Heart right ventricle (tissue), 16 donors: ENCODE measurements at regions not wholly inside any gene's neighbourhood (a gene's known extent, or its start where the extent isn't known, plus 50 kb on each side); places are given as distances from the start of the nearest gene placed in this dataset.

Experiments
- ATAC-seq, 8 donors: fragments of 200-7000 bp; cut with Tn5 transposase; one replicate each; pipeline ENCODE4 v1.9.1; 2020; ENCODE audit warnings: mild to moderate bottlenecking in 8 of 8, moderate library complexity in 8 of 8, moderate number of reproducible peaks in 1 of 8
- DNase-seq, 2 donors: peaks; one replicate each; pipeline ENCODE4 v3.0.0-alpha.2; 2020
- H3K27ac ChIP-seq, 10 donors: fragments of 200-600 bp; sonication (generic) in 2 of 10; one replicate each; pipeline versions ENCODE4 v1.5.0 to v1.8.0; 2020 to 2022; ENCODE audit warnings: mild to moderate bottlenecking in 3 of 10
- H3K27me3 ChIP-seq, 7 donors: fragments of 200-600 bp; one replicate each; pipeline ENCODE4 v1.8.0; 2021 to 2022; ENCODE audit warnings: mild to moderate bottlenecking in 2 of 7
- H3K36me3 ChIP-seq, 9 donors: fragments of 200-600 bp; sonication (generic) in 1 of 9; one replicate each; pipeline versions ENCODE4 v1.5.0 to v1.8.0; 2020 to 2022; ENCODE audit warnings: mild to moderate bottlenecking in 2 of 9
- H3K4me1 ChIP-seq, 9 donors: fragments of 200-600 bp; sonication (generic) in 1 of 9; one replicate each; pipeline versions ENCODE4 v1.5.0 to v1.8.0; 2020 to 2022; ENCODE audit warnings: mild to moderate bottlenecking in 4 of 9
- H3K4me3 ChIP-seq, 10 donors: fragments of 200-600 bp; sonication (generic) in 2 of 10; one replicate each; pipeline versions ENCODE4 v1.5.0 to v1.8.0; 2020 to 2022; ENCODE audit warnings: mild to moderate bottlenecking in 7 of 10, moderate library complexity in 2 of 10
- H3K9me3 ChIP-seq, 11 donors: fragments of 200-600 bp in 10 of 11; sonication (generic) in 2 of 11; one replicate each; pipeline versions ENCODE4 v1.5.0 to v1.8.0; 2013 to 2022; ENCODE audit warnings: mild to moderate bottlenecking in 2 of 11, control low read depth in 1 of 11, moderate library complexity in 1 of 11
- WGBS, 2 donors: extraction: QIAGEN DNeasy Blood & Tissue Kit; methylation state at CpG; one replicate each; pipeline ENCODE4 v1.1.7; 2013; ENCODE audit warnings: inconsistent platforms in 1 of 2; 5-methylcytosine and 5-hydroxymethylcytosine counted together
- intact Hi-C, 10 donors: fragments of 100-400 bp; cut with DNase I; formaldehyde crosslinking; loops; one replicate each; pipeline versions ENCODE4 v1.11.1 to v1.14.2; 2022
- TF ChIP-seq, protein P1 (sequence below), 9 donors: fragments of 200-600 bp; sonication (generic) in 2 of 9; IDR thresholded peaks; one replicate each; pipeline versions ENCODE4 v1.5.0 to v1.8.0; 2021 to 2022; ENCODE audit warnings: antibody characterized with exemption in 9 of 9, mild to moderate bottlenecking in 5 of 9, moderate library complexity in 1 of 9
- donor health status: Arrhythmogenic right ventricular cardiomyopathy.
- donor health status: ischemic (EF 13 %, LVEDD 7.1; RV severe dilation, severe dysfunction).
- donor health status: healthy with polysubstance abuse.
- donor health status: DM: no; HTN: yes; CAD: no.
- donor health status: DM: no; HTN: no; CAD: no.
- donor health status: ischemic (EF 25% LVEDD 6.9; RV normal size, moderate dysfunction).
- donor health status: ischemic (EF 25% LVEDD 5.7; RV mildly dilated, moderate dysfunction).
- donor health status: healthy.
- donor health status: DM: yes; HTN: yes; CAD: no.
- donor health status: Ischemic cardiomyopathy.
- donor health status: ischemic (EF 35%, LVEDD 5.7; RV mildly dilated, moderate dysfunction).
- donor health status: nonischemic (EF 11% LVEDD 7.7; RV severe dilation, severe dysfunction).
- donor health status: DM: yes; HTN: yes; CAD: no.
- donor health status: PGD.
- donor health status: ischemic (EF 29% LVEDD 5.4; RV normal size, mild dysfunction).
- donor health status: nonischemic (EF 23%, LVEDD 6.1; RV moderate dilation, normal function).

DNA sequence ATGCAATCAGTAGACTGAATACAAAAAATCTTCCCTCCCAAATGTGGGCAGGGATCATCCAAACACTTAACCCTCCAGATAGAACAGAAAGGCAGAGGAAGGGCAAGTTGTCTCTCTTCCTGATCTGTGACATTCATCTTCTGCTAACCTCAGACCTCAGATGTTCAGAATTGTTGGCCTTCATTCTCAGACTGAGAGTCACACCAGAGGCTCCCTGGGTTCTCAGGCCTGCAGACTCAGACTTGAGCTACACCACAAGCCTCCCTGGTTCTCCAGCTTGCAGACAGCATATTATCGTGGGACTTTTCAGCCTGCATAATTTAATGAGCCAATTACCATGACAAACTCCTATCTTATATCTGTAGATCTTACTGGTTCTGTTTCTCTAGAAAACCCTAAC is 1471.6 kb upstream of the ADGRL3 start:
- Histone ChIP-seq H3K4me1 (no peaks in the 10 kb centered on the region), H3K9me3 (peaks cover 0 to 18% (median 0%) of the 10 kb centered on the region in 11 donors), H3K36me3 (no peaks in the 10 kb centered on the region), H3K27ac (no peak overlapping the region), H3K27me3 (no peaks in the 10 kb centered on the region), H3K4me3 (no peak overlapping the region)
- TF ChIP-seq, protein P1, sequence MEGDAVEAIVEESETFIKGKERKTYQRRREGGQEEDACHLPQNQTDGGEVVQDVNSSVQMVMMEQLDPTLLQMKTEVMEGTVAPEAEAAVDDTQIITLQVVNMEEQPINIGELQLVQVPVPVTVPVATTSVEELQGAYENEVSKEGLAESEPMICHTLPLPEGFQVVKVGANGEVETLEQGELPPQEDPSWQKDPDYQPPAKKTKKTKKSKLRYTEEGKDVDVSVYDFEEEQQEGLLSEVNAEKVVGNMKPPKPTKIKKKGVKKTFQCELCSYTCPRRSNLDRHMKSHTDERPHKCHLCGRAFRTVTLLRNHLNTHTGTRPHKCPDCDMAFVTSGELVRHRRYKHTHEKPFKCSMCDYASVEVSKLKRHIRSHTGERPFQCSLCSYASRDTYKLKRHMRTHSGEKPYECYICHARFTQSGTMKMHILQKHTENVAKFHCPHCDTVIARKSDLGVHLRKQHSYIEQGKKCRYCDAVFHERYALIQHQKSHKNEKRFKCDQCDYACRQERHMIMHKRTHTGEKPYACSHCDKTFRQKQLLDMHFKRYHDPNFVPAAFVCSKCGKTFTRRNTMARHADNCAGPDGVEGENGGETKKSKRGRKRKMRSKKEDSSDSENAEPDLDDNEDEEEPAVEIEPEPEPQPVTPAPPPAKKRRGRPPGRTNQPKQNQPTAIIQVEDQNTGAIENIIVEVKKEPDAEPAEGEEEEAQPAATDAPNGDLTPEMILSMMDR (IDR thresholded peaks at IDR 0.05), result no peak
- DNase-seq, result no peak
- intact Hi-C loops, result no loop called here
- no peak for ATAC-seq
- 58 to 80% methylated on average over 1 of the region's 1 CpG for WGBS, 2 donors

DNA sequence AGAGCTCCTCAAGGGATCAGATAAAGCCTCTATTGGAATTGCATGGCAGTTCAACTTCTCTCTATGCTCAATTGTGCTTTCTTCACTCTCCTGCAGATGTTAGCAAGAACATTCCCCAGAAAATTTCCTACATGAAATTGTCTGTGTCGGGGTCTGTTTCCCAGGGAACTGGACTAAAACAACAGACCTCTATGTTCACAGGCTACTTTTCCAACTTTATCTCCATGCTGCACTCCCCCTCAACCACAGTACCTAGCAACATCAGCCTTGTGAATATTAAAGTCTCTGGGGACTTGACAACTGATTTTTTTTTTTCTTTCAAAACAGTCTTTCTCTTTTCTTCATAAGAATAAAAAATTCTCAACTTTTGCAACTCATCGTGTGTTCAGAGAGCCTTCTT is 1470.8 kb upstream of the ADGRL3 start:
- peaks cover 0 to 16% (median 0%) of the 10 kb centered on the region in 11 donors for H3K9me3 ChIP-seq
- no peak overlapping the region for H3K4me3 ChIP-seq
- WGBS, 2 donors, result 55 to 66% methylated on average over 2 of the region's 2 CpGs
- intact Hi-C loops, result no loop called here
- no peaks in the 10 kb centered on the region for H3K4me1 ChIP-seq
- ATAC-seq (no peak), DNase-seq (no peak)
- no peak overlapping the region for H3K27ac ChIP-seq
- no peaks in the 10 kb centered on the region for H3K27me3 ChIP-seq
- TF ChIP-seq, protein P1 (IDR thresholded peaks at IDR 0.05), result no peak
- no peaks in the 10 kb centered on the region for H3K36me3 ChIP-seq

DNA sequence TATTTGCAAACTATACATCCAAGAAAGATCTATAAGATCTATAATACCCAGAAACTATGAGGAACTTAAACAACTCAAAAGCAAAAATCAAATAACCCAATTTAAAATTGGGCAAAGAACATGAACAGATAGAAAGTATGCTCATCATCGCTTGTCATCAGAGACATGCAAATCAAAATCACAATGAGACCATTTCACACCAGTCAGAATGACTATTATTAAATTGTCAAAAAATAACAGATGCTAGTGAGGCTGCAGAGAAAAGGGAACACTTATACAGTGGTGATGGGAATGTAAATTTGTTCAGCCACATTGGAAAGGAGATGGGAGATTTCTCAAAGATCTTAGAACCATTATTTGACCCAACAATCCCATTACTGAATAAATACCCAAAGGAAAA is 1451.7 kb upstream of the ADGRL3 start:
- H3K4me3 ChIP-seq, result no peak overlapping the region
- H3K27me3 ChIP-seq, result no peaks in the 10 kb centered on the region
- H3K36me3 ChIP-seq, result no peaks in the 10 kb centered on the region
- ATAC-seq (no peak), DNase-seq (no peak)
- H3K4me1 ChIP-seq, result no peaks in the 10 kb centered on the region
- 91 to 93% methylated on average over 1 of the region's 1 CpG for WGBS, 2 donors
- H3K9me3 ChIP-seq, result peaks cover 0 to 16% (median 0%) of the 10 kb centered on the region in 11 donors
- intact Hi-C loops, result no loop called here
- no peak overlapping the region for H3K27ac ChIP-seq
- TF ChIP-seq, protein P1 (IDR thresholded peaks at IDR 0.05), result no peak

DNA sequence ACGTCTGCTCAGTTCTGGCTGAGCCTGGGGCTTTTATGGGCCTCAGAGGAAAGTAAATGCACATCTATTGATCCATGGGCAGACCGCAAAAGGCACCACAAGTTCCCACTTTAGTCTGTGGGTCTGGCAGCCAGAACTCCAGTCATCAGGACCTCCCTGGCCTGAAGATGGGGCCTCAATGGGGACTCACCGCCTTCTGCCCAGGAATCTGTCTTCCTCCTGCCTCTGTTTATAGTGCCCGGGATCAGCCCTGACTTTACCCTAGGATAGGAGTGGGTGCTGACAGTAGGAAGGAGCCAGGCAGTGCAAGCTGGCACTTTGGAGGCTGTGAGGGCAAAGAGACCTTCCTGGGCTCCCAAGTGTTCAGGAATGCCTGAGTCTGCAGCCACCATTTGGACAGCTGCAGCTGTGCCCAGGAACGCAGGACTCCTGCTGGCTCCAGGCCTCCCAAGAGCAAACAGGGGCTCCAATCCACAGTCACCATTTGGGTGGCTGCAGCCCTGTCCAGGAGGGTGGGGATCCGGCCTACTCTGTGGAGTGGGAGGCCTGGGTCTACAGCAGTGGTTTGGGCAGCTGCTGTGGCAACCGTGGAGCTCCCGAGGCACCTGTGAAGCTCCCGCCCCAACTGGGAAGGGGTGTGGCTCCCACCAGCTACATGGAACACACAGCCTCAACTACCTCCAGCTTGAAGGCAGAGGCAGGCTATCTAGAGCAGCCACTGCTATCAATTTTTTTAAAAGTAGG is 1440.9 kb upstream of the ADGRL3 start:
- WGBS, 2 donors, result 79 to 82% methylated on average over 9 of the region's 9 CpGs
- no peak overlapping the region for H3K27ac ChIP-seq
- H3K36me3 ChIP-seq, result no peaks in the 10 kb centered on the region
- no peaks in the 10 kb centered on the region for H3K4me1 ChIP-seq
- peaks cover 0 to 14% (median 0%) of the 10 kb centered on the region in 11 donors for H3K9me3 ChIP-seq
- DNase-seq (no peak), ATAC-seq (no peak)
- TF ChIP-seq, protein P1 (IDR thresholded peaks at IDR 0.05), result no peak
- H3K27me3 ChIP-seq, result no peaks in the 10 kb centered on the region
- H3K4me3 ChIP-seq, result no peak overlapping the region
- intact Hi-C loops, result no loop called here
